HG03159 (cell line): ENCODE measurements at regions not wholly inside any gene's neighbourhood (a gene's known extent, or its start where the extent isn't known, plus 50 kb on each side); places are given as distances from the start of the nearest gene placed in this dataset.

Experiments
- ATAC-seq: cut with Tn5 transposase; IDR thresholded peaks from one replicate; pipeline ENCODE4 v1.9.1; 2021; ENCODE audit warnings: mild to moderate bottlenecking, moderate library complexity; ENCODE audit not compliant: unreplicated experiment

DNA sequence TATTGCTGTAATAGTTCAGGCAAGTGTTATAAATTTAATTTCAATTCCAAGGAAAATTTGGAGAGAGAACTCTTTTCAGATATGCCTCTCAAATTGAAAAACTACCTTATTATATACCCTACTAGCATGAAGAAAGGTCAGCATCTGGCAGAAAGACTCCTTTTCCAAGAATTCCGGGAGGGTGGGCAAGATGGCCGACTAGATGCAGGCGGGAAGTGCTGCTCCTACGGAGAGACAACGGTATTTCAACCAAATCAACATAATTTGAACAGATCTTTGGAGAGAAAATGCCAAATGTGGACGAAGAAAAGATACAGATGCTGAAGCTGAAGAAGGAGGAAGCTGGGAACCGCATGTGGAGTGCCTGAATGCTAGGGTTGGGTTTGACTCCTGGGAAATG is 53.8 kb upstream of the INTU start:
- no peak for ATAC-seq

DNA sequence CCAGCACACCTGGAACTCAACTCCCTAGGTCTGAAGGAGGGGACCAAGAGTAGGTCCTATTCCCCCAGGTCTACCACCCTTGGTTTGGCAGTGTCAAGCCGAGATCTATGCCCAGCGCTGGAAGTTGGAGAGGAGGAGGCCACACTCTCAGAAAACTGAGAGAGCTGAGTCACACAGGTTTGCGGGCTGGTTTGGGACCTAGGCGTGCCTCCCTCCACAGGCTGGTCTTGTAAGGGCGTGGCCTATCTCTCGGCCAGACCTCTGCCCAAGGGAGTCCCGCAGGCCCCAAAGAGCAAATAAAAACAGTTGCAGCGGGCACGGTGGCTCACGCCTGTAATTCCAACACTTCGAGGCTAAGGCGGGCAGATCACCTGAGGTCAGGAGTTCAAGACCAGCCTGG is 52.9 kb upstream of the INTU start:
- no peak for ATAC-seq

GRCh38 chr4:127580300-127580699 is 52.5 kb upstream of the INTU start:
- ATAC-seq: no peak

DNA sequence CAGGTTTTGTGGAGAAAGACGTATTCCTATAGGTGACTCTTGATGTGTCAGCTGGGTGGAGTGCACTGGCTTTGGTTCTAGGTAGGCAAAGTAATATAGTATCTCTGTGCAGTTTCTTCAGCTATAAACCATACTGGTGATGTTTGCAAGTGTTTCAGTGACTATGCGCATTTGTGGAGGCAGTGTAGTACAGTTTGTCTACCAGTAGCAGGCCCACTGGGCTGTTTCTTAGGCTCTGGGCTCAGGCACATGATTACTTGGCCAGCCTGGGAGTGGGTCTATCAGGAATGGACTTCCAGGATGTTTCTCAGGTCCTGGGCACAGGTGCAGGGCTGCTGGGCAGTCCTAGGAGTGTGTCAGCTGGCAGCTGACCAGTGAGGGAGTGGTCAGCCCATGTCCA is 51.9 kb upstream of the INTU start:
- ATAC-seq: no peak
